H1 (cell line): ENCODE measurements at regions not wholly inside any gene's neighbourhood (a gene's known extent, or its start where the extent isn't known, plus 50 kb on each side); places are given as distances from the start of the nearest gene placed in this dataset.

Experiments
- CTCF ChIA-PET: fragments of 300-600 bp; sonication (Branson Sonifier 250); formaldehyde crosslinking; loops from one replicate; lab custom pipeline; 2021; ENCODE audit not compliant: partially characterized antibody; lab: Charles Lee
- POLR2A ChIA-PET: fragments of 300-600 bp; sonication (Branson Sonifier 250); formaldehyde crosslinking; loops from one replicate; lab custom pipeline; 2021; ENCODE audit warnings: inconsistent platforms; ENCODE audit not compliant: partially characterized antibody; lab: Charles Lee
- DNase-seq, 2 experiments: peaks; one replicate each; pipeline versions ENCODE4 v3.0.0 to v3.0.0-alpha.2; 2010 to 2022; ENCODE audit warnings: low spot score in 2 of 2, low read depth in 1 of 2, mixed read lengths in 1 of 2
- FAIRE-seq: peaks from 2 replicates; lab custom pipeline; 2011; peaks lifted over from hg19 to GRCh38; lab: Jason Lieb, UNC
- H2AFZ ChIP-seq: 2 replicates; pipeline ENCODE4 v1.8.1; 2012; ENCODE audit warnings: low read length, inconsistent platforms
- H2AK5ac ChIP-seq: 2 replicates; pipeline ENCODE4 v1.6.1; 2013; ENCODE audit warnings: low read depth, low read length
- H2BK120ac ChIP-seq: replicated peaks from 2 replicates; pipeline ENCODE3; 2013; ENCODE audit warnings: low read depth, low read length, inconsistent platforms
- H2BK12ac ChIP-seq: 2 replicates; pipeline ENCODE4 v1.6.1; 2013; ENCODE audit warnings: low read depth, low read length
- H2BK15ac ChIP-seq: 2 replicates; pipeline ENCODE4 v1.6.1; 2013; ENCODE audit warnings: low read length
- H2BK20ac ChIP-seq: 2 replicates; pipeline ENCODE4 v1.6.1; 2013; ENCODE audit warnings: low read length
- H2BK5ac ChIP-seq: 2 replicates; pipeline ENCODE4 v1.6.1; 2013; ENCODE audit warnings: low read depth, low read length
- H3K14ac ChIP-seq: 2 replicates; pipeline ENCODE4 v1.6.1; 2013; ENCODE audit warnings: inconsistent platforms; ENCODE audit not compliant: insufficient read length
- H3K18ac ChIP-seq: 2 replicates; pipeline ENCODE4 v1.6.1; 2013; ENCODE audit warnings: low read length; ENCODE audit errors: extremely low read depth
- H3K23ac ChIP-seq: 2 replicates; pipeline ENCODE4 v1.6.1; 2013; ENCODE audit warnings: inconsistent platforms; ENCODE audit not compliant: insufficient read length
- H3K23me2 ChIP-seq: 2 replicates; pipeline ENCODE4 v1.6.1; 2013; ENCODE audit warnings: low read depth, low read length
- H3K27ac ChIP-seq: 2 replicates; pipeline ENCODE4 v1.6.1; 2011; ENCODE audit warnings: low read depth, low read length, inconsistent platforms
- H3K27me3 ChIP-seq, 4 experiments: replicated peaks in 1 of 4; 1 replicate in 1 of 4; 2 replicates in 3 of 4; pipeline versions ENCODE4 v1.6.1 to v1.8.1; 2011 to 2013; ENCODE audit warnings: low read length in 3 of 4, mild to moderate bottlenecking in 3 of 4, inconsistent platforms in 2 of 4, mixed read lengths in 2 of 4, moderate library complexity in 1 of 4; ENCODE audit not compliant: control insufficient read depth in 3 of 4, insufficient read depth in 3 of 4; ENCODE audit errors: extremely low read depth in 1 of 4
- H3K36me3 ChIP-seq, 4 experiments: 2 replicates each; pipeline versions ENCODE4 v1.6.1 to v1.8.1; 2011 to 2013; ENCODE audit warnings: mild to moderate bottlenecking in 4 of 4, low read length in 3 of 4, moderate library complexity in 2 of 4, control low read depth in 1 of 4, inconsistent platforms in 1 of 4; ENCODE audit not compliant: insufficient read depth in 4 of 4, control insufficient read depth in 2 of 4
- H3K4ac ChIP-seq: replicated peaks from 2 replicates; pipeline ENCODE3; 2013; ENCODE audit warnings: low read length, low read depth, mixed read lengths, inconsistent platforms; ENCODE audit not compliant: insufficient read length
- H3K4me1 ChIP-seq, 4 experiments: replicated peaks in 1 of 4; 1 replicate in 1 of 4; 2 replicates in 3 of 4; pipeline versions ENCODE4 v1.6.1 to v1.8.1; 2011 to 2013; ENCODE audit warnings: low read length in 3 of 4, inconsistent platforms in 2 of 4, mixed read lengths in 1 of 4; ENCODE audit not compliant: insufficient read depth in 4 of 4, control insufficient read depth in 3 of 4
- H3K4me2 ChIP-seq, 2 experiments: 2 replicates each; pipeline versions ENCODE4 v1.6.1 to v1.8.1; 2011 to 2013; ENCODE audit warnings: low read depth in 2 of 2, low read length in 2 of 2, control low read depth in 1 of 2, inconsistent platforms in 1 of 2, mild to moderate bottlenecking in 1 of 2; ENCODE audit not compliant: insufficient read depth in 1 of 2
- H3K4me3 ChIP-seq, 4 experiments: fragments of 200-600, 300-600 bp in 1 of 4; sonication (generic), shearing (Covaris generic), sonication (Bioruptor Twin) in 1 of 4; 2 replicates each; pipeline versions ENCODE4 v1.5.1 to v1.8.1; 2011 to 2016; ENCODE audit warnings: low read length in 4 of 4, low read depth in 3 of 4, control low read depth in 2 of 4, inconsistent platforms in 2 of 4, mild to moderate bottlenecking in 2 of 4, mixed read lengths in 1 of 4, moderate library complexity in 1 of 4; ENCODE audit not compliant: insufficient read depth in 2 of 4; ENCODE audit errors: extremely low read depth in 1 of 4
- H3K56ac ChIP-seq: replicated peaks from 2 replicates; pipeline ENCODE3; 2013; ENCODE audit warnings: low read depth, mild to moderate bottlenecking, mixed read lengths, low read length, inconsistent platforms; ENCODE audit not compliant: insufficient read length
- H3K79me1 ChIP-seq: 2 replicates; pipeline ENCODE4 v1.6.1; 2013; ENCODE audit warnings: low read depth, low read length, control low read depth
- H3K79me2 ChIP-seq, 2 experiments: 2 replicates each; pipeline versions ENCODE4 v1.6.1 to v1.8.1; 2012 to 2013; ENCODE audit warnings: low read length in 2 of 2, mild to moderate bottlenecking in 2 of 2, inconsistent platforms in 1 of 2; ENCODE audit not compliant: insufficient read depth in 2 of 2, control insufficient read depth in 1 of 2
- H3K9ac ChIP-seq, 4 experiments: replicated peaks in 1 of 4; 1 replicate in 1 of 4; 2 replicates in 3 of 4; pipeline versions ENCODE4 v1.6.1 to v1.8.1; 2011 to 2013; ENCODE audit warnings: low read depth in 3 of 4, low read length in 3 of 4, control low read depth in 2 of 4, mild to moderate bottlenecking in 2 of 4, moderate library complexity in 2 of 4, inconsistent platforms in 1 of 4; ENCODE audit errors: extremely low read depth in 1 of 4
- H3K9me3 ChIP-seq, 2 experiments: 2 replicates each; pipeline versions ENCODE4 v1.6.1 to v1.8.1; 2012 to 2013; ENCODE audit warnings: mild to moderate bottlenecking in 2 of 2, moderate library complexity in 2 of 2, control low read depth in 1 of 2, inconsistent platforms in 1 of 2, low read depth in 1 of 2, low read length in 1 of 2, mixed read lengths in 1 of 2; ENCODE audit not compliant: insufficient read depth in 2 of 2
- H4K20me1 ChIP-seq, 2 experiments: replicated peaks in 1 of 2; 2 replicates each; pipeline versions ENCODE3 to v1.8.1; 2011 to 2013; ENCODE audit warnings: inconsistent platforms in 2 of 2, low read length in 2 of 2, mild to moderate bottlenecking in 1 of 2; ENCODE audit not compliant: insufficient read depth in 2 of 2, control insufficient read depth in 1 of 2
- H4K5ac ChIP-seq: 2 replicates; pipeline ENCODE4 v1.6.1; 2013; ENCODE audit warnings: low read length, low read depth, mixed read lengths, inconsistent platforms; ENCODE audit not compliant: insufficient read length
- H4K8ac ChIP-seq: 2 replicates; pipeline ENCODE4 v1.8.0; 2013; ENCODE audit warnings: mild to moderate bottlenecking, moderate library complexity, low read length, inconsistent platforms; ENCODE audit not compliant: insufficient read depth; ENCODE audit errors: extremely low read depth
- H4K91ac ChIP-seq: replicated peaks from 2 replicates; pipeline ENCODE3; 2013; ENCODE audit warnings: low read length, mixed read lengths, inconsistent platforms; ENCODE audit not compliant: insufficient read length
- CBX8 ChIP-seq: fragments of 300-800, 300-1000 bp; sonication (generic); IDR thresholded peaks from 2 replicates; pipeline ENCODE4 v1.7.1; 2016; ENCODE audit warnings: low read depth, low read length, borderline replicate concordance
- CHD1 ChIP-seq: IDR thresholded peaks from 2 replicates; pipeline ENCODE4 v1.6.1; 2012; ENCODE audit warnings: low read depth, low read length, improper control_type of control experiment
- HDAC6 ChIP-seq: IDR thresholded peaks from one replicate; pipeline ENCODE4 v1.7.1; 2012; ENCODE audit warnings: low read depth, mild to moderate bottlenecking, inconsistent platforms, low read length, moderate library complexity
- POU5F1 ChIP-seq: IDR thresholded peaks from 2 replicates; pipeline ENCODE4 v1.6.1; 2011; ENCODE audit warnings: low read depth, mild to moderate bottlenecking, low read length, moderate library complexity
- RAD21 ChIP-seq, 2 experiments: IDR thresholded peaks in 1 of 2; conservative IDR thresholded peaks in 1 of 2; 2 replicates each; pipeline ENCODE4 v1.6.1; 2011; ENCODE audit warnings: low read depth in 2 of 2, low read length in 2 of 2, improper control_type of control experiment in 1 of 2, inconsistent platforms in 1 of 2, mild to moderate bottlenecking in 1 of 2, moderate library complexity in 1 of 2
- SIN3A ChIP-seq, 2 experiments: IDR thresholded peaks in 1 of 2; conservative IDR thresholded peaks in 1 of 2; 2 replicates each; pipeline ENCODE4 v1.6.1; 2011 to 2012; ENCODE audit warnings: low read length in 2 of 2, improper control_type of control experiment in 1 of 2, low read depth in 1 of 2, mild to moderate bottlenecking in 1 of 2
- SUZ12 ChIP-seq: fragments of 200-600 bp; sonication (generic); IDR thresholded peaks from 2 replicates; pipeline ENCODE4 v1.6.1; 2012; ENCODE audit warnings: mild to moderate bottlenecking, inconsistent platforms, low read length, moderate library complexity, mixed read lengths
- YY1 ChIP-seq: IDR thresholded peaks from 2 replicates; pipeline ENCODE4 v1.6.1; 2011; ENCODE audit warnings: low read depth, mild to moderate bottlenecking, low read length
- ZNF274 ChIP-seq: IDR thresholded peaks from 2 replicates; pipeline ENCODE4 v1.7.0; 2012; ENCODE audit warnings: low read length, borderline replicate concordance; ENCODE audit errors: extremely low read depth
- WGBS, 2 experiments: shearing (Covaris generic) in 1 of 2; methylation state at CpG; one replicate each; pipeline versions ENCODE4 v1.1.6 to v1.1.7; 2013 to 2015; ENCODE audit warnings: low lambda C conversion rate in 2 of 2, mixed read lengths in 2 of 2, inconsistent platforms in 1 of 2, low coverage in 1 of 2, missing lambda C conversion rate in 1 of 2; ENCODE audit not compliant: insufficient replicate concordance in 2 of 2, insufficient coverage in 1 of 2, insufficient read length in 1 of 2; ENCODE audit errors: extremely low coverage in 1 of 2, missing lambda C conversion rate in 1 of 2; 5-methylcytosine and 5-hydroxymethylcytosine counted together
- TF ChIP-seq, protein P1 (sequence below): IDR thresholded peaks from 2 replicates; pipeline ENCODE4 v1.6.1; 2011; ENCODE audit warnings: low read length, improper control_type of control experiment
- TF ChIP-seq, protein P2 (sequence below): IDR thresholded peaks from 2 replicates; pipeline ENCODE4 v1.6.1; 2012; ENCODE audit warnings: low read length, inconsistent platforms

DNA sequence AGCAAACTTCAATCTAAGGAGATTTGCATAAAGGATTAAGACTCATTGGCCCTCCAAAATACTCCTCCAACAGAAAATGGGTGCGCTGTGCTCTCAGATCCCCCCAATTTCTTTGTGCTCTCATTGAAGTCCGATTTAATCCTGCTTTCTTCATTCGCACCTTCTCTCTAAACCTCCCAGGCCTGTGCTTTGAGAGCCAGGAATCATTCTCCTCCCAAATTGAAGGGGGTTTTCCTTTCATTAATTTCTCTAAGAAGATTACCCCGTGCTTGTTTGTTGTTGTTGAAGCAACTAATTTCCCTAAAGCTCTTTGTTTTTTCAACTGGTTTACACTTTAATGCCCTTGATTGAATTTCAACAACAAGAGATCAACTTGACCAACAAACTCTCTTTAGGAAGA, 304.2 kb upstream of the IRX3 start:
- H3K79me1 ChIP-seq, result no peaks in the 10 kb centered on the region
- H3K4me3 ChIP-seq, result peak overlapping the region in 1 of 4 experiments; percentile 30; a peak in 1 of 8 replicates
- peaks cover 0 to 20% (median 11%) of the 10 kb centered on the region in 4 experiments; a peak in 4 of 7 replicates for H3K27me3 ChIP-seq
- H2AFZ ChIP-seq, result no peak overlapping the region
- H2BK12ac ChIP-seq, result no peak overlapping the region
- H2BK120ac ChIP-seq, result no peak overlapping the region
- DNase-seq, result peak in 1 of 2 experiments; percentile 19
- H2BK15ac ChIP-seq, result no peak overlapping the region
- ChIA-PET CTCF (interaction anchor here (0.5 kb wide), 1 partner anchor 862 kb away, joined by 5 read pairs; no protein-coding TSS in a partner anchor), POLR2A (no interaction called here)
- H3K4me2 ChIP-seq, result peak overlapping the region in 1 of 2 experiments; percentile 41; a peak in 1 of 4 replicates
- H3K4me1 ChIP-seq, result peaks cover 8 to 35% (median 28%) of the 10 kb centered on the region in 4 experiments
- no peak overlapping the region for H3K14ac ChIP-seq
- 30% methylated on average over 4 of the region's 4 CpGs; no CpG with 5 or more reads in 1 of the 2 experiments for WGBS, 2 experiments
- H4K8ac ChIP-seq, result no peak overlapping the region
- no peak overlapping the region for H3K9ac ChIP-seq
- no peak overlapping the region for H3K23ac ChIP-seq
- H3K79me2 ChIP-seq, result no peaks in the 10 kb centered on the region
- no peaks in the 10 kb centered on the region for H3K36me3 ChIP-seq
- no peaks in the 10 kb centered on the region for H3K9me3 ChIP-seq
- H4K5ac ChIP-seq, result peak overlapping the region; percentile 69
- no peak for FAIRE-seq
- no peak overlapping the region for H2BK20ac ChIP-seq
- no peak overlapping the region for H2BK5ac ChIP-seq
- no peak overlapping the region for H3K27ac ChIP-seq
- H2AK5ac ChIP-seq, result no peak overlapping the region
- H4K20me1 ChIP-seq, result no peaks in the 10 kb centered on the region
- no peaks in the 10 kb centered on the region for H3K23me2 ChIP-seq
- no peak overlapping the region for H3K18ac ChIP-seq
- no peak overlapping the region for H4K91ac ChIP-seq
- no peak overlapping the region for H3K4ac ChIP-seq
- no peak overlapping the region for H3K56ac ChIP-seq
- TF ChIP-seq, protein P1, sequence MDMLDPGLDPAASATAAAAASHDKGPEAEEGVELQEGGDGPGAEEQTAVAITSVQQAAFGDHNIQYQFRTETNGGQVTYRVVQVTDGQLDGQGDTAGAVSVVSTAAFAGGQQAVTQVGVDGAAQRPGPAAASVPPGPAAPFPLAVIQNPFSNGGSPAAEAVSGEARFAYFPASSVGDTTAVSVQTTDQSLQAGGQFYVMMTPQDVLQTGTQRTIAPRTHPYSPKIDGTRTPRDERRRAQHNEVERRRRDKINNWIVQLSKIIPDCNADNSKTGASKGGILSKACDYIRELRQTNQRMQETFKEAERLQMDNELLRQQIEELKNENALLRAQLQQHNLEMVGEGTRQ, result no peak
- no peak for TF ChIP-seq HDAC6
- no peak for TF ChIP-seq RAD21 (IDR thresholded peaks at IDR 0.05 in 1 of 2, conservative IDR thresholded peaks at IDR 0.05 in 1 of 2; ENCODE audit: low read depth in 2 of 2, low read length in 2 of 2)
- TF ChIP-seq ZNF274, result no peak
- no peak for TF ChIP-seq SIN3A (conservative IDR thresholded peaks at IDR 0.05 in 1 of 2, IDR thresholded peaks at IDR 0.05 in 1 of 2; ENCODE audit: low read depth in 1 of 2, low read length in 2 of 2)
- no peak for TF ChIP-seq POU5F1
- TF ChIP-seq CBX8, result no peak
- TF ChIP-seq, protein P2, sequence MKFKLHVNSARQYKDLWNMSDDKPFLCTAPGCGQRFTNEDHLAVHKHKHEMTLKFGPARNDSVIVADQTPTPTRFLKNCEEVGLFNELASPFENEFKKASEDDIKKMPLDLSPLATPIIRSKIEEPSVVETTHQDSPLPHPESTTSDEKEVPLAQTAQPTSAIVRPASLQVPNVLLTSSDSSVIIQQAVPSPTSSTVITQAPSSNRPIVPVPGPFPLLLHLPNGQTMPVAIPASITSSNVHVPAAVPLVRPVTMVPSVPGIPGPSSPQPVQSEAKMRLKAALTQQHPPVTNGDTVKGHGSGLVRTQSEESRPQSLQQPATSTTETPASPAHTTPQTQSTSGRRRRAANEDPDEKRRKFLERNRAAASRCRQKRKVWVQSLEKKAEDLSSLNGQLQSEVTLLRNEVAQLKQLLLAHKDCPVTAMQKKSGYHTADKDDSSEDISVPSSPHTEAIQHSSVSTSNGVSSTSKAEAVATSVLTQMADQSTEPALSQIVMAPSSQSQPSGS, result no peak
- no peak for TF ChIP-seq YY1
- no peak for TF ChIP-seq CHD1
- TF ChIP-seq SUZ12, result no peak
